ENCODE measurements at regions not wholly inside any gene's neighbourhood (a gene's known extent, or its start where the extent isn't known, plus 50 kb on each side); places are given as distances from the start of the nearest gene placed in this dataset.

DNA sequence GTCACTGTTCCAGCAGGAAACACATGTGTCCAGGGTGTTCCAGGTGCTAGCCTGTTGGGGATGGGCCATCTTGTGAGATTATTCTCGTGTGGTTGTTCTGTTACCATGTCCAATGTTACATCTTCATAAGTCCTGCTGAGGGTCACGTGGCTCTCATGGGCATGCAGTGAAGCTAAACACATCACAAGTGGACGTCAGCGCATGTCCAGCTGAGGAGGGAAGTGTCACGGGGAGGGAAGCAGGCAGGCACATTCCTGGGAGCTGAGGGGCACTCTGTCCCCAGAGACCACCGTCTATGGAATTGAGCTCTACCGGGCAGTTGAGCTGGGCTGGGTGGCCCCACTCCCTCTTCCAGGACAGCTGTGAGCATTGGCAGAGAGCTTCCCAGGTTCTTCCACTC is 155.3 kb upstream of the TWIST2 start:
- Mint-ChIP-seq H3K4me1 (ENCODE audit: low read depth) (peaks cover 11% of the 10 kb centered on the region), H3K4me3 (ENCODE audit: low read depth) (no peak overlapping the region), H3K27ac (peak overlapping the region; percentile 31), H3K9me3 (ENCODE audit: low read depth) (no peaks in the 10 kb centered on the region), H3K36me3 (ENCODE audit: insufficient read depth) (no peaks in the 10 kb centered on the region), H3K27me3 (peaks cover 15% of the 10 kb centered on the region)
- TF ChIP-seq, protein P1, sequence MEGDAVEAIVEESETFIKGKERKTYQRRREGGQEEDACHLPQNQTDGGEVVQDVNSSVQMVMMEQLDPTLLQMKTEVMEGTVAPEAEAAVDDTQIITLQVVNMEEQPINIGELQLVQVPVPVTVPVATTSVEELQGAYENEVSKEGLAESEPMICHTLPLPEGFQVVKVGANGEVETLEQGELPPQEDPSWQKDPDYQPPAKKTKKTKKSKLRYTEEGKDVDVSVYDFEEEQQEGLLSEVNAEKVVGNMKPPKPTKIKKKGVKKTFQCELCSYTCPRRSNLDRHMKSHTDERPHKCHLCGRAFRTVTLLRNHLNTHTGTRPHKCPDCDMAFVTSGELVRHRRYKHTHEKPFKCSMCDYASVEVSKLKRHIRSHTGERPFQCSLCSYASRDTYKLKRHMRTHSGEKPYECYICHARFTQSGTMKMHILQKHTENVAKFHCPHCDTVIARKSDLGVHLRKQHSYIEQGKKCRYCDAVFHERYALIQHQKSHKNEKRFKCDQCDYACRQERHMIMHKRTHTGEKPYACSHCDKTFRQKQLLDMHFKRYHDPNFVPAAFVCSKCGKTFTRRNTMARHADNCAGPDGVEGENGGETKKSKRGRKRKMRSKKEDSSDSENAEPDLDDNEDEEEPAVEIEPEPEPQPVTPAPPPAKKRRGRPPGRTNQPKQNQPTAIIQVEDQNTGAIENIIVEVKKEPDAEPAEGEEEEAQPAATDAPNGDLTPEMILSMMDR (IDR thresholded peaks at IDR 0.05; ENCODE audit: unreplicated experiment) = no peak
- no peak for DNase-seq (ENCODE audit: low spot score, unreplicated experiment)

DNA sequence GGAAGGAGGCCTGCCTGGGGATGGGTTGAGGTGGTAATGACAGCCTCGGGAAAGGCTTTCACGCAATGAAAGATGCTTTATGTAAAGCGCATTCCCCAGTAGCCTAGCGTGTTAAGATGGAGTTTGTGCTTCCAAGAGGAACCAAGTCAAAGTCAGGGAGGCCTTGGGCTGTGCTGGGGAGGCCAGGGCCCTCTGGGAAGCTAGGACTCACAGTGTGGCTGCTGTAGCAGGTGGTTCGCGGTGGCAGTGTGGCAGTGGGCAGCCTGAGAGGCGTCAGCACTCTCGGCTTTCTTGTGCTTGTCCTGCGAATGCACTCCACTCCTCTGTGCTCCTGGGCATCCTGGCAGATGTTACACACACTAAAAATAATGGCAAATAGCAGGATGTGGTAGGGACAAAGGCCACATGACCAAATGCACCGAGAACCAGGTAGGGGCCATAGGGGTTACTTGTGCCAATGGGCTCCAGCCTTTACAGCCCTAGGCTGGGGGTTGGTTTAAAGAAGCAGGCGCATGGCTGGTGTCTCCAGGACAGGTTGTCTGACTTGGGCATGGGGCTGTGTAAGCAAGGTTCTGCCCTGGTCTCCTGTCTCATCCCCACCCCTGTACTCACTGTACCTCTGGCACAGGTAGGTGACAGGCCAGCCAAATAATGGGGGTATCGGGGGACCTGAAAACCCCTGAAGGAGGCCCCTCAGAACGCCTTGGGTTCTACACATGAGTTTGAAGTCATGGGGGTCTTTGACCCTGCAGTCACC is 154.4 kb upstream of the TWIST2 start:
- Mint-ChIP-seq H3K4me1 (ENCODE audit: low read depth) (peaks cover 11% of the 10 kb centered on the region), H3K27me3 (peaks cover 12% of the 10 kb centered on the region), H3K36me3 (ENCODE audit: insufficient read depth) (no peaks in the 10 kb centered on the region), H3K27ac (no peak overlapping the region), H3K9me3 (ENCODE audit: low read depth) (no peaks in the 10 kb centered on the region), H3K4me3 (ENCODE audit: low read depth) (no peak overlapping the region)
- DNase-seq (ENCODE audit: low spot score, unreplicated experiment) = no peak
- TF ChIP-seq, protein P1 (IDR thresholded peaks at IDR 0.05; ENCODE audit: unreplicated experiment) = no peak

DNA sequence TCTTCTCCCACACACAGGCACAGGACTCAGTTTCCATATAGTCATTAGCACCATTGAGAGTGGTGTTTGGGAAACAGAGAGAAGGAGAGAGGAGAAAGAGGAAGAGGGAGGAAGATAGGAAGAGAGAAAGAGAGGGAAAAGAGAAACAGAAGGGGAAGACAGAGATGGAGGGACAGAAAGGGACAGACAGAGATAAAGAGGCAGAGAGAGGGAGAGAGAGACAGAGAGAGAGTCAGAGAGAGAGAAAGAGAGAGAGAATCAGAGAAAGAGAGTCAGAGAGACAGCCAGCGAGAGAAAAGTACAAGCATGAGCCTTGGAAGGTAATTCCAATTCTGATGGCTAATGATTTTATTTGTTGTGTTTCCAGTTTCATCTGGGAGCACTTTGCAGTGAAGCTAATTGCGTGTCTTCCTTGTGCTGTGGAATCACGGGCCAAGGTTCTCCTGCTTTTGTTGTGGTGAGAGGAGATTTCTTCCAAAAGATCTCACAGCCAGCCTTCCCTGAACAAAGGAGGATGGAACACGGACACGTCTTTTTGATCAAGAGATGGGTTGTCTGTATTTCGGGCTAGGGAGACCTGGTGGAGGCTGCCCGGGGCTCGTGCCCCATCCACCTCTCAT is 153.6 kb upstream of the TWIST2 start:
- peaks cover 7% of the 10 kb centered on the region for H3K27me3 Mint-ChIP-seq
- peaks cover 11% of the 10 kb centered on the region for H3K4me1 Mint-ChIP-seq (ENCODE audit: low read depth)
- no peak overlapping the region for H3K4me3 Mint-ChIP-seq (ENCODE audit: low read depth)
- TF ChIP-seq, protein P1 (IDR thresholded peaks at IDR 0.05; ENCODE audit: unreplicated experiment) = no peak
- H3K36me3 Mint-ChIP-seq (ENCODE audit: insufficient read depth) = no peaks in the 10 kb centered on the region
- no peaks in the 10 kb centered on the region for H3K9me3 Mint-ChIP-seq (ENCODE audit: low read depth)
- no peak for DNase-seq (ENCODE audit: low spot score, unreplicated experiment)
- H3K27ac Mint-ChIP-seq = no peak overlapping the region

DNA sequence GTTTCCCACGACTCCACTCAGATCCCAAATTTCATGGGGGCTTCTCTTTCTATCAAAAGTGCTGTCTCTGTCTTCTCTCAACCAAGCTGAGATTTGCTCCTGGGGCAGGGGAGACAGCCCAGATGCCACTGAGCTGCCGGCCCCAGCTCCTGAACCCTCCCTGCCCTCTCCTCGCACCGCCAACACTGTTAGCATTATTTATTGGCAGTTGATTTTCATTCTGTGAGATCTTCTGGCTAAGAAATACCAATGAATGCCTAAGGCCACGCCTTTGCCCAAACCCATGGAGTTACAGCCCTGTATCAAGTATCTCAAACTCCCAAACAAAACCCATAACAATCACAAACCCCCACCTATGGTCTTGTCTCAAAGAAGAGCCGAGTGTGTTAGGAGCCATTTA is 153.0 kb upstream of the TWIST2 start:
- TF ChIP-seq, protein P1 (IDR thresholded peaks at IDR 0.05; ENCODE audit: unreplicated experiment) = no peak
- H3K4me3 Mint-ChIP-seq (ENCODE audit: low read depth) = no peak overlapping the region
- H3K27me3 Mint-ChIP-seq = peaks cover 7% of the 10 kb centered on the region
- H3K36me3 Mint-ChIP-seq (ENCODE audit: insufficient read depth) = no peaks in the 10 kb centered on the region
- peaks cover 11% of the 10 kb centered on the region for H3K4me1 Mint-ChIP-seq (ENCODE audit: low read depth)
- no peaks in the 10 kb centered on the region for H3K9me3 Mint-ChIP-seq (ENCODE audit: low read depth)
- DNase-seq (ENCODE audit: low spot score, unreplicated experiment) = no peak
- H3K27ac Mint-ChIP-seq = no peak overlapping the region

DNA sequence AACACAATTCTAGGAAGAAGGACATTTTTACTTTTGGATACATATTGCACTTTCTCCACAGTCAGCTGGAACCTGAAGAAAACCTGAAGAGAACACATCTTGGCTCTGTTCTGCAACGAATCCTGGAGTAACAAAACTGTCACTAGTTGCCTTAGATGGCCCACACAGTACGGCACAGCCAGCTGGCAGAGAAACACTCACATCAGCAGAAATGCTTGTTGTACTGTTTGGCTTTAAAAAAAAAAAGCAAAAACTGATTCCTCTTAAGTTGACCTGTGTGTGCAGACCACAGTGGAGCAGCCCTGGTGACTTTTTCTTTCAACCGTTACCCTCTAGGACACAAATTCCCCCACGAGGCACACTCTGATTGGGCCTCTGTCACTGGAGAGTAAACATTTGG is 152.3 kb upstream of the TWIST2 start:
- H3K9me3 Mint-ChIP-seq (ENCODE audit: low read depth) = no peaks in the 10 kb centered on the region
- no peak overlapping the region for H3K4me3 Mint-ChIP-seq (ENCODE audit: low read depth)
- H3K27ac Mint-ChIP-seq = no peak overlapping the region
- TF ChIP-seq, protein P1 (IDR thresholded peaks at IDR 0.05; ENCODE audit: unreplicated experiment) = no peak
- peaks cover 7% of the 10 kb centered on the region for H3K27me3 Mint-ChIP-seq
- H3K36me3 Mint-ChIP-seq (ENCODE audit: insufficient read depth) = no peaks in the 10 kb centered on the region
- DNase-seq (ENCODE audit: low spot score, unreplicated experiment) = no peak
- H3K4me1 Mint-ChIP-seq (ENCODE audit: low read depth) = peaks cover 11% of the 10 kb centered on the region
